ENCODE measurements at regions not wholly inside any gene's neighbourhood (a gene's known extent, or its start where the extent isn't known, plus 50 kb on each side); places are given as distances from the start of the nearest gene placed in this dataset.

GRCh38 chr18:65527879-65528633 is 222.8 kb upstream of the CDH7 start:
- no peak overlapping the region for H3K4me3 ChIP-seq
- H3K4me1 ChIP-seq, result no peaks in the 10 kb centered on the region
- H3K27me3 ChIP-seq, result no peaks in the 10 kb centered on the region
- H3K9me3 ChIP-seq, result no peaks in the 10 kb centered on the region
- intact Hi-C loops (cut with DNase I), result no loop called here
- TF ChIP-seq POLR2A (IDR thresholded peaks at IDR 0.05), result no peak
- TF ChIP-seq POLR2AphosphoS5 (IDR thresholded peaks at IDR 0.05; ENCODE audit: insufficient read depth in 1 of 2, low read depth in 1 of 2), result no peak
- no peak for TF ChIP-seq CTCF (IDR thresholded peaks at IDR 0.05)
- H3K36me3 ChIP-seq, result no peaks in the 10 kb centered on the region
- DNase-seq (ENCODE audit: extremely low spot score in 2 of 2), result no peak
- no peak overlapping the region for H3K27ac ChIP-seq

GRCh38 chr18:65526099-65526498 is 224.7 kb upstream of the CDH7 start:
- no peak overlapping the region for H3K27ac ChIP-seq
- TF ChIP-seq POLR2AphosphoS5 (IDR thresholded peaks at IDR 0.05; ENCODE audit: insufficient read depth in 1 of 2, low read depth in 1 of 2), result no peak
- H3K4me1 ChIP-seq, result no peaks in the 10 kb centered on the region
- H3K36me3 ChIP-seq, result no peaks in the 10 kb centered on the region
- H3K27me3 ChIP-seq, result no peaks in the 10 kb centered on the region
- no peak for DNase-seq (ENCODE audit: extremely low spot score in 2 of 2)
- intact Hi-C loops (cut with DNase I), result no loop called here
- no peak overlapping the region for H3K4me3 ChIP-seq
- H3K9me3 ChIP-seq, result no peaks in the 10 kb centered on the region

- Histone ChIP-seq H3K36me3 (no peaks in the 10 kb centered on the region), H3K9me3 (no peaks in the 10 kb centered on the region), H3K27me3 (no peaks in the 10 kb centered on the region), H3K4me1 (no peaks in the 10 kb centered on the region), H3K4me3 (no peak overlapping the region), H3K27ac (no peak overlapping the region)
- no peak for DNase-seq (ENCODE audit: extremely low spot score in 2 of 2)
- intact Hi-C loops (cut with DNase I), result no loop called here
- TF ChIP-seq POLR2AphosphoS5 (IDR thresholded peaks at IDR 0.05; ENCODE audit: insufficient read depth in 1 of 2, low read depth in 1 of 2) (no peak), CTCF (IDR thresholded peaks at IDR 0.05) (no peak), POLR2A (IDR thresholded peaks at IDR 0.05) (no peak)
Measured at GRCh38 chr18:65523461-65523860, 227.4 kb upstream of the CDH7 start.

GRCh38 chr18:65522907-65523306 is 227.9 kb upstream of the CDH7 start:
- intact Hi-C loops (cut with DNase I), result no loop called here
- no peaks in the 10 kb centered on the region for H3K4me1 ChIP-seq
- TF ChIP-seq POLR2AphosphoS5 (IDR thresholded peaks at IDR 0.05; ENCODE audit: insufficient read depth in 1 of 2, low read depth in 1 of 2), result no peak
- no peak for TF ChIP-seq CTCF (IDR thresholded peaks at IDR 0.05)
- no peak for TF ChIP-seq POLR2A (IDR thresholded peaks at IDR 0.05)

GRCh38 chr18:65516209-65516608 is 234.6 kb upstream of the CDH7 start:
- Histone ChIP-seq H3K9me3 (no peaks in the 10 kb centered on the region), H3K4me1 (no peaks in the 10 kb centered on the region), H3K4me3 (no peak overlapping the region), H3K27me3 (no peaks in the 10 kb centered on the region), H3K27ac (no peak overlapping the region), H3K36me3 (no peaks in the 10 kb centered on the region)
- TF ChIP-seq CTCF (IDR thresholded peaks at IDR 0.05) (no peak), POLR2AphosphoS5 (IDR thresholded peaks at IDR 0.05; ENCODE audit: insufficient read depth in 1 of 2, low read depth in 1 of 2) (no peak), POLR2A (IDR thresholded peaks at IDR 0.05) (no peak)
- intact Hi-C loops (cut with DNase I), result no loop called here
- no peak for DNase-seq (ENCODE audit: extremely low spot score in 2 of 2)

More at GRCh38 chr18:65522907-65523306, 227.9 kb upstream of the CDH7 start:
- H3K27me3 ChIP-seq, result no peaks in the 10 kb centered on the region
- no peak for DNase-seq (ENCODE audit: extremely low spot score in 2 of 2)
- H3K27ac ChIP-seq, result no peak overlapping the region
- no peaks in the 10 kb centered on the region for H3K9me3 ChIP-seq
- H3K36me3 ChIP-seq, result no peaks in the 10 kb centered on the region
- no peak overlapping the region for H3K4me3 ChIP-seq
